PFSK-1 (cell line): ENCODE measurements at regions not wholly inside any gene's neighbourhood (a gene's known extent, or its start where the extent isn't known, plus 50 kb on each side); places are given as distances from the start of the nearest gene placed in this dataset.

Source experiments
- FOXP2 ChIP-seq: optimal IDR thresholded peaks from 2 replicates; pipeline ENCODE3; 2011; ENCODE audit warnings: borderline replicate concordance, control low read depth, inconsistent platforms; ENCODE audit not compliant: insufficient read depth; ENCODE audit errors: extremely low read length, extremely low read depth
- POLR2AphosphoS5 ChIP-seq: IDR thresholded peaks from 2 replicates; pipeline ENCODE4 v1.6.1; 2012; ENCODE audit warnings: low read depth, mild to moderate bottlenecking, control low read depth, low read length, moderate library complexity
- SIN3A ChIP-seq: IDR thresholded peaks from 2 replicates; pipeline ENCODE4 v1.6.1; 2012; ENCODE audit warnings: mild to moderate bottlenecking, low read length, moderate library complexity, borderline replicate concordance; ENCODE audit not compliant: insufficient read depth
- TAF1 ChIP-seq: IDR thresholded peaks from 2 replicates; pipeline ENCODE4 v1.6.1; 2012; ENCODE audit warnings: low read length, control low read depth, borderline replicate concordance; ENCODE audit not compliant: insufficient read depth
- TF ChIP-seq, protein P1 (sequence below), 2 experiments: IDR thresholded peaks; 2 replicates each; pipeline versions ENCODE4 v1.6.1 to v1.8.0; 2011 to 2012; ENCODE audit warnings: low read depth in 2 of 2, low read length in 2 of 2, control low read depth in 1 of 2, inconsistent platforms in 1 of 2, mild to moderate bottlenecking in 1 of 2, moderate library complexity in 1 of 2; ENCODE audit not compliant: insufficient read depth in 1 of 2

DNA sequence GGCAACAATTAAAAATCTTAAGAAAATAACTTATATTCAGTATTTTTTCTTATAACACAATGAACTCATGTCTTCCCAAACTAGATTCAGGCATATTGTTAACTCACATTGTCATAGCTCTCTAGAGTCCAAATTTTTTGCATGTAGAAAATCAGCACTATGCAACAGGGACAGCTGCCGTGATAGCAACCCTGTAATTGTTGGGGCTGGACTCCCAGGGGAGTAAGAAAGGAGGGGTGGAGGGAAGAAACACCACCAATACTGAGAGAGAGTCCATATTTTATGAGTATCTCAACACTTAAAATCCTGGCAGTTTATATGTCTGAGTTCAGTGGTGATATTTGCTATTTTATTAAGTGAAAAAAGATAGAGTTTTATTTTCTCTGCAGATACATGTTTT lies 89.6 kb upstream of the HS3ST5 start:
- TF ChIP-seq SIN3A, result no peak
- TF ChIP-seq, protein P1, sequence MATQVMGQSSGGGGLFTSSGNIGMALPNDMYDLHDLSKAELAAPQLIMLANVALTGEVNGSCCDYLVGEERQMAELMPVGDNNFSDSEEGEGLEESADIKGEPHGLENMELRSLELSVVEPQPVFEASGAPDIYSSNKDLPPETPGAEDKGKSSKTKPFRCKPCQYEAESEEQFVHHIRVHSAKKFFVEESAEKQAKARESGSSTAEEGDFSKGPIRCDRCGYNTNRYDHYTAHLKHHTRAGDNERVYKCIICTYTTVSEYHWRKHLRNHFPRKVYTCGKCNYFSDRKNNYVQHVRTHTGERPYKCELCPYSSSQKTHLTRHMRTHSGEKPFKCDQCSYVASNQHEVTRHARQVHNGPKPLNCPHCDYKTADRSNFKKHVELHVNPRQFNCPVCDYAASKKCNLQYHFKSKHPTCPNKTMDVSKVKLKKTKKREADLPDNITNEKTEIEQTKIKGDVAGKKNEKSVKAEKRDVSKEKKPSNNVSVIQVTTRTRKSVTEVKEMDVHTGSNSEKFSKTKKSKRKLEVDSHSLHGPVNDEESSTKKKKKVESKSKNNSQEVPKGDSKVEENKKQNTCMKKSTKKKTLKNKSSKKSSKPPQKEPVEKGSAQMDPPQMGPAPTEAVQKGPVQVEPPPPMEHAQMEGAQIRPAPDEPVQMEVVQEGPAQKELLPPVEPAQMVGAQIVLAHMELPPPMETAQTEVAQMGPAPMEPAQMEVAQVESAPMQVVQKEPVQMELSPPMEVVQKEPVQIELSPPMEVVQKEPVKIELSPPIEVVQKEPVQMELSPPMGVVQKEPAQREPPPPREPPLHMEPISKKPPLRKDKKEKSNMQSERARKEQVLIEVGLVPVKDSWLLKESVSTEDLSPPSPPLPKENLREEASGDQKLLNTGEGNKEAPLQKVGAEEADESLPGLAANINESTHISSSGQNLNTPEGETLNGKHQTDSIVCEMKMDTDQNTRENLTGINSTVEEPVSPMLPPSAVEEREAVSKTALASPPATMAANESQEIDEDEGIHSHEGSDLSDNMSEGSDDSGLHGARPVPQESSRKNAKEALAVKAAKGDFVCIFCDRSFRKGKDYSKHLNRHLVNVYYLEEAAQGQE (IDR thresholded peaks at IDR 0.05; ENCODE audit: insufficient read depth in 1 of 2, low read depth in 2 of 2, low read length in 2 of 2), result peak; percentile 46 to 87; a peak in 2 of 4 replicates

DNA sequence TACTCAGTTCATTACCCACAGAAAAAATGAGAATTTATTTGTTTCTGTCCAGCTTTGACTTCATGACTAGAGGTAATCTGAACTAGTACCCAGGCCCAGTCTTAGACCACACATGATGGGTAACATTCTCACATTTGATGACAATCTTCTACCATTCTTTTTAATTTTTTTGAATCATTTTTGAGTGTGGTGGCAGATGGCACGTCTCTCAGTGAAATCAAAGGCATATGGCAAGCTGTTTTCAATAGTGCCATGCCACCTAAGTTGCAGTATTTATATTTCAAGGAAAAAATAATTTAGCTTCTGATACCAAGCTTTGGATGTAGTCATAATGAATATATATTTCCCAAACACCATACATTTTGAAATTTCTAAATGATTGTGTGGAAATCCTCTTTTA lies 88.8 kb upstream of the HS3ST5 start:
- TF ChIP-seq TAF1, result no peak
- TF ChIP-seq POLR2AphosphoS5, result no peak
- TF ChIP-seq FOXP2, result no peak
- TF ChIP-seq SIN3A, result no peak
- TF ChIP-seq, protein P1 (IDR thresholded peaks at IDR 0.05; ENCODE audit: insufficient read depth in 1 of 2, low read depth in 2 of 2, low read length in 2 of 2), result no peak

DNA sequence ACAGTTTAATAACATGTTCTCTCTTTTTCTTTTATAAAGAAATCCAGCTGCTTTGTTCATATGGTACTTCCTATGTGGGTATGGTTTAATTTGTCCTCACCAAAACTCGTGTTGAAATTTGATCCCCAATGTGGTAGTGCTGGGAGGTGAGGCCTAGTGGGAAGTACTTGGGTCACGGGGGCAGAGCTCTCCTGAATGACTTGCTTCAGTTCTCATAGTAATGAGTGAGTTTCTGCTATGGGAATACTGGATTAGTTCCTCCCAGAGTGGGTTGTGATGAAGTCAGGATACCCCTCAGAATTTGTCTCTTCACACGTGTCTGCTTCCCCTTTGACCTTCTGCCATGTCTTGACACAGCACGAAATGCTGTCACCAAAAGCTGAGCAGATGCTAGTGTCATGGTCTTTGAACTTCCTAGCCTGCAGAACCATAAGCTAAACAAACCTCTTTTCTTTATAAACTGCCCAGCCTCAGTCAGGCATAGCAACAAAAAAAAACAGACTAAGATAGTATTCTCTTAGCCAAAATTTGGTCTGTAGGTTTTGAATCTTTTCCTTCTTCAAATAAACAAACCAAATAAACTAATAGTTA lies 87.8 kb upstream of the HS3ST5 start:
- no peak for TF ChIP-seq SIN3A
- TF ChIP-seq, protein P1 (IDR thresholded peaks at IDR 0.05; ENCODE audit: insufficient read depth in 1 of 2, low read depth in 2 of 2, low read length in 2 of 2), result no peak

DNA sequence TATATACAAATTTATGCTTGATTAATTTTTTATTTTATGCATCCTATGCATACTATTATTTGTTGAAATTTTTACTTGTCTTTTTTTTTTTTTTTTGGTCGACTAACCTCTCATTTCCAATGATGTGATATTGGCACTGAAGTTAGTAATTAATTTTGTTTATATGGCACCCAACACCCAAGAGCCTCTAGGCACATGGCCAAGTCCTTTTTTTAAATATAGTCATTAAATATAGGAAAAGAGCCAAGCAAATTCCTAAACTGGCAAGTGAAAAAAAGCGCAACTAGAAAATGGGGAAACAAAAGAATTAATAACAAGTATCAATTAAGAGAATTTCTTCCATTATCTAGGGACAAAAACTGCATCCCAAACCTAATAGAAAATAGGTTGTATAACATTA lies 85.5 kb upstream of the HS3ST5 start:
- TF ChIP-seq TAF1 (no peak), SIN3A (no peak), FOXP2 (no peak), POLR2AphosphoS5 (no peak)
- TF ChIP-seq, protein P1 (IDR thresholded peaks at IDR 0.05; ENCODE audit: insufficient read depth in 1 of 2, low read depth in 2 of 2, low read length in 2 of 2), result no peak

DNA sequence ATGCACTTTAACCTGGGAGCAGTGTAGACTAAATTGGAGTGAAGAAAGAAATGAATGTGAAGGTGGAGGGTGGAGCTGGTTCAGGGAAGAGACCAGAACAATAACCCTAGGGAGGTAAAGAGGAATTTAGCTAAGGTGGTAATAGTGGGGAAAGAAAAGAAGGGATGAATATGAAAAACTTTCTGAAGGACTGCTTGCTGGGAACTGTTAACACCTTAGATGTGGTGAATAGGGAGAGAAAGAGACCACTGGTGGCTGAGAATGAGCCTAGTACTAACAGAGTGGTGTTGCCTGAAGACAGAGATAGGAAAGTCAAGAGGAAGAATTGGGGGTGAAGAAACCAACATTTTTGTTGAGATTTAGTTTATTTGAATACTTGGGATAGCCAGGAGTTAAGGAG lies 78.4 kb upstream of the HS3ST5 start:
- TF ChIP-seq FOXP2 (no peak), POLR2AphosphoS5 (no peak), TAF1 (no peak), SIN3A (no peak)
- TF ChIP-seq, protein P1 (IDR thresholded peaks at IDR 0.05; ENCODE audit: insufficient read depth in 1 of 2, low read depth in 2 of 2, low read length in 2 of 2), result no peak
